A673 (cell line): ENCODE measurements at regions not wholly inside any gene's neighbourhood (a gene's known extent, or its start where the extent isn't known, plus 50 kb on each side); places are given as distances from the start of the nearest gene placed in this dataset.

Experiments
- EZH2 ChIP-seq: fragments of 200-600 bp; sonication (generic); IDR thresholded peaks from 2 replicates; pipeline ENCODE4 v1.6.1; 2017; ENCODE audit warnings: borderline replicate concordance, low read depth, mild to moderate bottlenecking, mixed read lengths, antibody characterized with exemption, low read length; ENCODE audit not compliant: poor library complexity, severe bottlenecking
- TF ChIP-seq, protein P1 (sequence below): fragments of 300-800, 200-600 bp; sonication (generic); conservative IDR thresholded peaks from 2 replicates; pipeline ENCODE4 v1.5.1; 2017; ENCODE audit warnings: low read depth, mild to moderate bottlenecking, antibody characterized with exemption, low read length, moderate library complexity, mixed read lengths

DNA sequence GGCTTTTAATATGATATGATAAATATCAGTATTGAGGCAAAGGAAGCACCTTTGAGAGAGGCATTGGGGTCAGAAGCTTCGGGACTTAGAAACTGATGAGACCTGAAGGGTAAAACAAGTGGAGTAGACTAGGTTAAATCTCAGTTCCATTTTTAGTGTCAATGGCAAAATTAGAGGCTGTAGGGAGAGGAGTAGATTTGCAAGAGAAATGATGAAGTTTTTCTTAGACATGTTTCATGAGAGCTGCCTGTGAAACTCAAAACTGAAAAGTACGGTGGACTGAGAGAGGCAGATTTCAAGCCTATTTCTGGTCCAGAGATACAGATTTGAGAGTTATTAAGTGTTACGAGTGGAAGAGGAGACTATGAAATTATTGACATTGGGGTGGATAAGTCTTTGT lies 278.5 kb downstream of the TAF11L14 start:
- TF ChIP-seq, protein P1, sequence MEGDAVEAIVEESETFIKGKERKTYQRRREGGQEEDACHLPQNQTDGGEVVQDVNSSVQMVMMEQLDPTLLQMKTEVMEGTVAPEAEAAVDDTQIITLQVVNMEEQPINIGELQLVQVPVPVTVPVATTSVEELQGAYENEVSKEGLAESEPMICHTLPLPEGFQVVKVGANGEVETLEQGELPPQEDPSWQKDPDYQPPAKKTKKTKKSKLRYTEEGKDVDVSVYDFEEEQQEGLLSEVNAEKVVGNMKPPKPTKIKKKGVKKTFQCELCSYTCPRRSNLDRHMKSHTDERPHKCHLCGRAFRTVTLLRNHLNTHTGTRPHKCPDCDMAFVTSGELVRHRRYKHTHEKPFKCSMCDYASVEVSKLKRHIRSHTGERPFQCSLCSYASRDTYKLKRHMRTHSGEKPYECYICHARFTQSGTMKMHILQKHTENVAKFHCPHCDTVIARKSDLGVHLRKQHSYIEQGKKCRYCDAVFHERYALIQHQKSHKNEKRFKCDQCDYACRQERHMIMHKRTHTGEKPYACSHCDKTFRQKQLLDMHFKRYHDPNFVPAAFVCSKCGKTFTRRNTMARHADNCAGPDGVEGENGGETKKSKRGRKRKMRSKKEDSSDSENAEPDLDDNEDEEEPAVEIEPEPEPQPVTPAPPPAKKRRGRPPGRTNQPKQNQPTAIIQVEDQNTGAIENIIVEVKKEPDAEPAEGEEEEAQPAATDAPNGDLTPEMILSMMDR: no peak
- no peak for TF ChIP-seq EZH2
